H9 (cell line): ENCODE measurements at regions not wholly inside any gene's neighbourhood (a gene's known extent, or its start where the extent isn't known, plus 50 kb on each side); places are given as distances from the start of the nearest gene placed in this dataset.

ENCODE experiments used
- DNase-seq: peaks from one replicate; pipeline ENCODE4 v3.0.0-alpha.2; 2017
- H2AFZ ChIP-seq: one replicate; pipeline ENCODE4 v1.6.1; 2013; ENCODE audit warnings: mild to moderate bottlenecking, low read length, control low read depth, moderate library complexity
- H2AK5ac ChIP-seq: 2 replicates; pipeline ENCODE4 v1.6.1; 2013; ENCODE audit warnings: low read length, control low read depth, mixed read lengths; ENCODE audit not compliant: insufficient read length
- H2BK120ac ChIP-seq: one replicate; pipeline ENCODE4 v1.6.1; 2013; ENCODE audit warnings: low read depth, mild to moderate bottlenecking, low read length, control low read depth, inconsistent platforms; ENCODE audit not compliant: poor library complexity, severe bottlenecking
- H2BK12ac ChIP-seq: 2 replicates; pipeline ENCODE4 v1.6.1; 2013; ENCODE audit warnings: low read length, control low read depth, mixed read lengths, low read depth; ENCODE audit not compliant: insufficient read length
- H2BK15ac ChIP-seq: 2 replicates; pipeline ENCODE4 v1.6.1; 2013; ENCODE audit warnings: low read depth, low read length, control low read depth
- H2BK20ac ChIP-seq: one replicate; pipeline ENCODE4 v1.6.1; 2013; ENCODE audit warnings: low read depth, mild to moderate bottlenecking, low read length, control low read depth, inconsistent platforms; ENCODE audit not compliant: poor library complexity, severe bottlenecking
- H2BK5ac ChIP-seq: 2 replicates; pipeline ENCODE4 v1.6.1; 2013; ENCODE audit warnings: low read length, control low read depth, mixed read lengths; ENCODE audit not compliant: insufficient read length
- H3K14ac ChIP-seq: 2 replicates; pipeline ENCODE4 v1.6.1; 2013; ENCODE audit warnings: low read length, control low read depth; ENCODE audit not compliant: insufficient read depth
- H3K18ac ChIP-seq: 2 replicates; pipeline ENCODE4 v1.6.1; 2013; ENCODE audit warnings: low read depth, mild to moderate bottlenecking, mixed read lengths, low read length, control low read depth; ENCODE audit not compliant: insufficient read length
- H3K23ac ChIP-seq: 2 replicates; pipeline ENCODE4 v1.6.1; 2013; ENCODE audit warnings: low read length, control low read depth, mixed read lengths, low read depth; ENCODE audit not compliant: insufficient read length
- H3K23me2 ChIP-seq: 2 replicates; pipeline ENCODE4 v1.6.1; 2013; ENCODE audit warnings: low read depth, mild to moderate bottlenecking, mixed read lengths, low read length, control low read depth; ENCODE audit not compliant: insufficient read length, poor library complexity, severe bottlenecking
- H3K27ac ChIP-seq: 2 replicates; pipeline ENCODE4 v1.5.1; 2013; ENCODE audit warnings: low read length, control low read depth, mixed read lengths, low read depth; ENCODE audit not compliant: insufficient read length
- H3K27me3 ChIP-seq: 2 replicates; pipeline ENCODE4 v1.6.1; 2013; ENCODE audit warnings: low read length, control low read depth, inconsistent platforms; ENCODE audit not compliant: insufficient read depth
- H3K4ac ChIP-seq: 2 replicates; pipeline ENCODE4 v1.6.1; 2013; ENCODE audit warnings: low read depth, mild to moderate bottlenecking, control low read depth, inconsistent platforms, low read length, moderate library complexity
- H3K4me1 ChIP-seq: 2 replicates; pipeline ENCODE4 v1.6.1; 2013; ENCODE audit warnings: low read length, control low read depth, inconsistent platforms; ENCODE audit not compliant: insufficient read depth
- H3K4me2 ChIP-seq: 2 replicates; pipeline ENCODE4 v1.6.1; 2013; ENCODE audit warnings: low read length, control low read depth, mixed read lengths; ENCODE audit not compliant: insufficient read length, insufficient read depth
- H3K56ac ChIP-seq: 2 replicates; pipeline ENCODE4 v1.6.1; 2013; ENCODE audit warnings: low read depth, mild to moderate bottlenecking, mixed read lengths, low read length, control low read depth; ENCODE audit not compliant: insufficient read length
- H3K79me1 ChIP-seq: 2 replicates; pipeline ENCODE4 v1.6.1; 2013; ENCODE audit warnings: low read depth, mild to moderate bottlenecking, moderate library complexity, low read length, control low read depth, inconsistent platforms; ENCODE audit not compliant: insufficient read depth, poor library complexity, severe bottlenecking
- H3K79me2 ChIP-seq: 2 replicates; pipeline ENCODE4 v1.6.1; 2013; ENCODE audit warnings: low read length, control low read depth, inconsistent platforms; ENCODE audit not compliant: insufficient read depth
- H3K9ac ChIP-seq: 2 replicates; pipeline ENCODE4 v1.6.1; 2013; ENCODE audit warnings: low read length, control low read depth, mixed read lengths; ENCODE audit not compliant: insufficient read length; ENCODE audit errors: extremely low read depth
- H3K9me3 ChIP-seq: one replicate; pipeline ENCODE4 v1.6.1; 2013; ENCODE audit warnings: low read depth, low read length, inconsistent platforms; ENCODE audit not compliant: control insufficient read depth
- H3T11ph ChIP-seq: one replicate; pipeline ENCODE4 v1.6.1; 2013; ENCODE audit warnings: mild to moderate bottlenecking, low read length, control low read depth, inconsistent platforms
- H4K20me1 ChIP-seq: one replicate; pipeline ENCODE4 v1.6.1; 2013; ENCODE audit not compliant: control insufficient read depth, insufficient read length, insufficient read depth
- H4K5ac ChIP-seq: 2 replicates; pipeline ENCODE4 v1.6.1; 2013; ENCODE audit warnings: low read depth, mild to moderate bottlenecking, mixed read lengths, low read length, control low read depth; ENCODE audit not compliant: insufficient read length
- H4K8ac ChIP-seq: replicated peaks from 2 replicates; pipeline ENCODE4 v1.6.1; 2013; ENCODE audit warnings: low read length, control low read depth, mixed read lengths, low read depth; ENCODE audit not compliant: insufficient read length
- H4K91ac ChIP-seq: 2 replicates; pipeline ENCODE4 v1.6.1; 2013; ENCODE audit warnings: low read depth, mild to moderate bottlenecking, moderate library complexity, mixed read lengths, low read length, control low read depth; ENCODE audit not compliant: insufficient read length
- H3K27ac Mint-ChIP-seq, 3 experiments: 2 replicates in 2 of 3; 3 replicates in 1 of 3; pipeline ENCODE4 v1.8.0; 2020 to 2021; ENCODE audit warnings: mixed read lengths in 3 of 3, mild to moderate bottlenecking in 1 of 3, moderate library complexity in 1 of 3
- H3K27me3 Mint-ChIP-seq: 2 replicates; pipeline ENCODE4 v1.8.0; 2021; ENCODE audit warnings: low read depth, mild to moderate bottlenecking, moderate library complexity, mixed read lengths
- H3K36me3 Mint-ChIP-seq, 3 experiments: 2 replicates in 2 of 3; 3 replicates in 1 of 3; pipeline ENCODE4 v1.8.0; 2020 to 2021; ENCODE audit warnings: low read depth in 3 of 3, mixed read lengths in 3 of 3; ENCODE audit not compliant: insufficient read depth in 1 of 3
- H3K4me1 Mint-ChIP-seq, 2 experiments: 2 replicates each; pipeline ENCODE4 v1.8.0; 2020; ENCODE audit warnings: mixed read lengths in 2 of 2
- H3K4me3 Mint-ChIP-seq, 2 experiments: 2 replicates in 1 of 2; 3 replicates in 1 of 2; pipeline ENCODE4 v1.8.0; 2020 to 2021; ENCODE audit warnings: mild to moderate bottlenecking in 2 of 2, mixed read lengths in 2 of 2, moderate library complexity in 1 of 2
- H3K9me3 Mint-ChIP-seq, 2 experiments: 2 replicates in 1 of 2; 3 replicates in 1 of 2; pipeline ENCODE4 v1.8.0; 2020; ENCODE audit warnings: mild to moderate bottlenecking in 2 of 2, mixed read lengths in 2 of 2, moderate library complexity in 1 of 2
- WGBS: extraction: QIAGEN DNeasy Blood & Tissue Kit; methylation state at CpG from one replicate; pipeline ENCODE4 v1.1.7; 2013; ENCODE audit warnings: missing lambda C conversion rate, low lambda C conversion rate, mixed read lengths; ENCODE audit not compliant: insufficient read length; ENCODE audit errors: extremely low coverage; 5-methylcytosine and 5-hydroxymethylcytosine counted together
- TF ChIP-seq, protein P1 (sequence below): fragments of 200-600 bp; sonication (generic); conservative IDR thresholded peaks from 3 replicates; pipeline ENCODE4 v1.8.0; 2021; ENCODE audit warnings: antibody characterized with exemption, mild to moderate bottlenecking

DNA sequence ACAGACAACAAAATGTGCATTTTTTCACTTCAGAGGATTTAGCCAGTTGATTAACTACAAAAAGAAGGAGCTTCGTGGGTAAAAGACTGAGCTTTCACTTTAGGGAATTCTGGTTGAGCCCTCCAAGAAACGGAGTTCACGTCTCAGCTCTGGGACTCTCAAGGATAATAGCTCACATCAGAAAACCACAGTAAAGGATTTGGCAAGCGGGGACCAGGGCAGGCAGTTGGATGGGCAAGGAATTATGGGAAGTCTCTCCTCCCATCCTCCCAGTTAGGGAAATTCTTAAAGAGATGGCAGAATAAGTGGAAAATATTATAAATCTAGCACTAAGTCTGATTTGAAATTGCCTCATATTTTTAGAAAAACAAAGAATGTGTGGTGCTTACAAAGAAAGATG lies 188.3 kb upstream of the EOMES start:
- Histone ChIP-seq H3K23me2 (no peaks in the 10 kb centered on the region), H3K4me2 (no peak overlapping the region), H3K79me2 (no peaks in the 10 kb centered on the region), H3K9ac (no peak overlapping the region), H2BK120ac (no peak overlapping the region), H2AK5ac (no peak overlapping the region), H3K4me1 (no peaks in the 10 kb centered on the region; the same call in 1 of the 2 replicates), H2BK12ac (no peak overlapping the region), H3K14ac (no peak overlapping the region), H2BK20ac (no peak overlapping the region), H2AFZ (no peak overlapping the region), H2BK15ac (no peak overlapping the region), H3K56ac (no peak overlapping the region), H3K18ac (no peak overlapping the region), H4K5ac (no peak overlapping the region), H4K20me1 (no peaks in the 10 kb centered on the region), H3K27me3 (no peaks in the 10 kb centered on the region), H4K91ac (no peak overlapping the region), H3K23ac (no peak overlapping the region), H4K8ac (no peak overlapping the region), H3K79me1 (no peaks in the 10 kb centered on the region), H2BK5ac (no peak overlapping the region), H3K4ac (no peak overlapping the region), H3K27ac (no peak overlapping the region), H3K9me3 (no peaks in the 10 kb centered on the region), H3T11ph (no peak overlapping the region)
- Mint-ChIP-seq H3K9me3 (no peaks in the 10 kb centered on the region), H3K4me3 (no peak overlapping the region), H3K4me1 (peaks cover 13 to 18% of the 10 kb centered on the region in 2 experiments), H3K27ac (0 out of 7 replicates have a peak overlapping the region, but pooled peaks of 1 of the 3 experiments have one; percentile 71), H3K36me3 (no peaks in the 10 kb centered on the region), H3K27me3 (no peaks in the 10 kb centered on the region; the same call in 1 of the 2 replicates)
- TF ChIP-seq, protein P1, sequence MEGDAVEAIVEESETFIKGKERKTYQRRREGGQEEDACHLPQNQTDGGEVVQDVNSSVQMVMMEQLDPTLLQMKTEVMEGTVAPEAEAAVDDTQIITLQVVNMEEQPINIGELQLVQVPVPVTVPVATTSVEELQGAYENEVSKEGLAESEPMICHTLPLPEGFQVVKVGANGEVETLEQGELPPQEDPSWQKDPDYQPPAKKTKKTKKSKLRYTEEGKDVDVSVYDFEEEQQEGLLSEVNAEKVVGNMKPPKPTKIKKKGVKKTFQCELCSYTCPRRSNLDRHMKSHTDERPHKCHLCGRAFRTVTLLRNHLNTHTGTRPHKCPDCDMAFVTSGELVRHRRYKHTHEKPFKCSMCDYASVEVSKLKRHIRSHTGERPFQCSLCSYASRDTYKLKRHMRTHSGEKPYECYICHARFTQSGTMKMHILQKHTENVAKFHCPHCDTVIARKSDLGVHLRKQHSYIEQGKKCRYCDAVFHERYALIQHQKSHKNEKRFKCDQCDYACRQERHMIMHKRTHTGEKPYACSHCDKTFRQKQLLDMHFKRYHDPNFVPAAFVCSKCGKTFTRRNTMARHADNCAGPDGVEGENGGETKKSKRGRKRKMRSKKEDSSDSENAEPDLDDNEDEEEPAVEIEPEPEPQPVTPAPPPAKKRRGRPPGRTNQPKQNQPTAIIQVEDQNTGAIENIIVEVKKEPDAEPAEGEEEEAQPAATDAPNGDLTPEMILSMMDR: no peak
- WGBS: no CpG with 5 or more reads among the region's 4 CpGs
- DNase-seq: no peak
